PFSK-1 (cell line): ENCODE measurements at regions not wholly inside any gene's neighbourhood (a gene's known extent, or its start where the extent isn't known, plus 50 kb on each side); places are given as distances from the start of the nearest gene placed in this dataset.

Source experiments
- FOXP2 ChIP-seq: optimal IDR thresholded peaks from 2 replicates; pipeline ENCODE3; 2011; ENCODE audit warnings: borderline replicate concordance, control low read depth, inconsistent platforms; ENCODE audit not compliant: insufficient read depth; ENCODE audit errors: extremely low read length, extremely low read depth
- POLR2AphosphoS5 ChIP-seq: IDR thresholded peaks from 2 replicates; pipeline ENCODE4 v1.6.1; 2012; ENCODE audit warnings: low read depth, mild to moderate bottlenecking, control low read depth, low read length, moderate library complexity
- SIN3A ChIP-seq: IDR thresholded peaks from 2 replicates; pipeline ENCODE4 v1.6.1; 2012; ENCODE audit warnings: mild to moderate bottlenecking, low read length, moderate library complexity, borderline replicate concordance; ENCODE audit not compliant: insufficient read depth
- TAF1 ChIP-seq: IDR thresholded peaks from 2 replicates; pipeline ENCODE4 v1.6.1; 2012; ENCODE audit warnings: low read length, control low read depth, borderline replicate concordance; ENCODE audit not compliant: insufficient read depth
- TF ChIP-seq, protein P1 (sequence below), 2 experiments: IDR thresholded peaks; 2 replicates each; pipeline versions ENCODE4 v1.6.1 to v1.8.0; 2011 to 2012; ENCODE audit warnings: low read depth in 2 of 2, low read length in 2 of 2, control low read depth in 1 of 2, inconsistent platforms in 1 of 2, mild to moderate bottlenecking in 1 of 2, moderate library complexity in 1 of 2; ENCODE audit not compliant: insufficient read depth in 1 of 2

DNA sequence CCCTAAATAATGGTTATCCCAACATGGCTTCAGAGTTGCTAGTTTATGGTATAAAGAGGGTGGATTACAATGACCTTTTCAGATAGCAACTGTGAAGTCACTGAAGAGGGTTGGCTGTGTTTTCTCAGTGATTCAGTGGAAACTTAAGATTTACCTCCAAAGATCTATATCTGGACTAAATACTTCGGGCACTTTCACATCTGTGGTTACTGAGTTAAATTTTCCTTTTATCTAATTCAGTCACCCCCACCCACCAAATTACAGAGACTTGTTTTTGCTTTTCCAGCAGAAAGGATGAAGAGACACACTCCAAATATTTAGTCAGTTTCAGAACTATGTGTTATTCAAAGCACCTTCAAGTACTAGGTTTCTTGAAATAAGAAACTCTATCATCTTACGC lies 573.2 kb downstream of the CCDC171 start:
- TF ChIP-seq TAF1 (no peak), POLR2AphosphoS5 (no peak), SIN3A (no peak), FOXP2 (no peak)
- TF ChIP-seq, protein P1, sequence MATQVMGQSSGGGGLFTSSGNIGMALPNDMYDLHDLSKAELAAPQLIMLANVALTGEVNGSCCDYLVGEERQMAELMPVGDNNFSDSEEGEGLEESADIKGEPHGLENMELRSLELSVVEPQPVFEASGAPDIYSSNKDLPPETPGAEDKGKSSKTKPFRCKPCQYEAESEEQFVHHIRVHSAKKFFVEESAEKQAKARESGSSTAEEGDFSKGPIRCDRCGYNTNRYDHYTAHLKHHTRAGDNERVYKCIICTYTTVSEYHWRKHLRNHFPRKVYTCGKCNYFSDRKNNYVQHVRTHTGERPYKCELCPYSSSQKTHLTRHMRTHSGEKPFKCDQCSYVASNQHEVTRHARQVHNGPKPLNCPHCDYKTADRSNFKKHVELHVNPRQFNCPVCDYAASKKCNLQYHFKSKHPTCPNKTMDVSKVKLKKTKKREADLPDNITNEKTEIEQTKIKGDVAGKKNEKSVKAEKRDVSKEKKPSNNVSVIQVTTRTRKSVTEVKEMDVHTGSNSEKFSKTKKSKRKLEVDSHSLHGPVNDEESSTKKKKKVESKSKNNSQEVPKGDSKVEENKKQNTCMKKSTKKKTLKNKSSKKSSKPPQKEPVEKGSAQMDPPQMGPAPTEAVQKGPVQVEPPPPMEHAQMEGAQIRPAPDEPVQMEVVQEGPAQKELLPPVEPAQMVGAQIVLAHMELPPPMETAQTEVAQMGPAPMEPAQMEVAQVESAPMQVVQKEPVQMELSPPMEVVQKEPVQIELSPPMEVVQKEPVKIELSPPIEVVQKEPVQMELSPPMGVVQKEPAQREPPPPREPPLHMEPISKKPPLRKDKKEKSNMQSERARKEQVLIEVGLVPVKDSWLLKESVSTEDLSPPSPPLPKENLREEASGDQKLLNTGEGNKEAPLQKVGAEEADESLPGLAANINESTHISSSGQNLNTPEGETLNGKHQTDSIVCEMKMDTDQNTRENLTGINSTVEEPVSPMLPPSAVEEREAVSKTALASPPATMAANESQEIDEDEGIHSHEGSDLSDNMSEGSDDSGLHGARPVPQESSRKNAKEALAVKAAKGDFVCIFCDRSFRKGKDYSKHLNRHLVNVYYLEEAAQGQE (IDR thresholded peaks at IDR 0.05; ENCODE audit: insufficient read depth in 1 of 2, low read depth in 2 of 2, low read length in 2 of 2), result no peak
